T-cell (primary cell): ENCODE measurements at regions not wholly inside any gene's neighbourhood (a gene's known extent, or its start where the extent isn't known, plus 50 kb on each side); places are given as distances from the start of the nearest gene placed in this dataset.

Experiments
- ATAC-seq, 4 experiments: fragments of 200-7000 bp in 3 of 4; fragments of 150-1000 bp in 1 of 4; cut with Tn5 transposase; replicated peaks in 1 of 4; 1 replicate in 3 of 4; 2 replicates in 1 of 4; pipeline ENCODE4 v1.10.0; 2021; ENCODE audit warnings: moderate library complexity in 3 of 4, mild to moderate bottlenecking in 2 of 4, moderate number of reproducible peaks in 1 of 4
- CTCF ChIA-PET, 2 donors: fragments of 300-600 bp; sonication (Branson Sonifier 250); formaldehyde crosslinking; loops; one replicate each; lab custom pipeline; 2022; ENCODE audit warnings: antibody characterized with exemption in 2 of 2; lab: Charles Lee
- POLR2A ChIA-PET, 2 donors: fragments of 300-600 bp; sonication (Branson Sonifier 250); formaldehyde crosslinking; loops; one replicate each; lab custom pipeline; 2022; ENCODE audit warnings: antibody characterized with exemption in 2 of 2; lab: Charles Lee
- DNase-seq, 35 experiments: peaks; one replicate each; pipeline versions ENCODE4 v3.0.0 to v3.0.0-alpha.2; 2013 to 2023
- H3K27ac ChIP-seq: one replicate; pipeline ENCODE4 v1.5.1; 2013; ENCODE audit warnings: low read length
- H3K27me3 ChIP-seq, 2 experiments: replicated peaks in 1 of 2; 1 replicate in 1 of 2; 2 replicates in 1 of 2; pipeline versions ENCODE4 v1.6.1 to v1.7.0; 2013; ENCODE audit warnings: low read length in 1 of 2, mixed read lengths in 1 of 2; ENCODE audit not compliant: control insufficient read depth in 2 of 2, insufficient read depth in 2 of 2; ENCODE audit errors: extremely low read depth in 1 of 2
- H3K36me3 ChIP-seq, 2 donors: 1 replicate in 1 of 2; 2 replicates in 1 of 2; pipeline versions ENCODE4 v1.6.1 to v1.7.0; 2013; ENCODE audit warnings: low read length in 1 of 2; ENCODE audit not compliant: control insufficient read depth in 2 of 2, insufficient read depth in 1 of 2; ENCODE audit errors: extremely low read depth in 1 of 2
- H3K4me1 ChIP-seq, 2 experiments: 1 replicate in 1 of 2; 2 replicates in 1 of 2; pipeline versions ENCODE4 v1.6.1 to v1.7.0; 2013; ENCODE audit warnings: low read length in 2 of 2, mixed read lengths in 1 of 2; ENCODE audit not compliant: insufficient read depth in 2 of 2, control insufficient read depth in 1 of 2; ENCODE audit errors: extremely low read depth in 1 of 2
- H3K4me3 ChIP-seq, 2 donors: 1 replicate in 1 of 2; 2 replicates in 1 of 2; pipeline versions ENCODE4 v1.5.1 to v1.7.0; 2013; ENCODE audit warnings: mild to moderate bottlenecking in 2 of 2, low read length in 1 of 2, moderate library complexity in 1 of 2; ENCODE audit not compliant: control insufficient read depth in 1 of 2; ENCODE audit errors: extremely low read depth in 1 of 2
- H3K9me3 ChIP-seq: 2 replicates; pipeline ENCODE4 v1.7.0; 2013
- H3K27ac Mint-ChIP-seq, 2 donors: one replicate each; pipeline ENCODE4 v1.8.0; 2020 to 2021; ENCODE audit warnings: mild to moderate bottlenecking in 2 of 2, mixed read lengths in 2 of 2
- H3K27me3 Mint-ChIP-seq, 2 donors: one replicate each; pipeline ENCODE4 v1.8.0; 2021 to 2022; ENCODE audit warnings: mixed read lengths in 2 of 2
- H3K36me3 Mint-ChIP-seq: one replicate; pipeline ENCODE4 v1.8.0; 2021; ENCODE audit warnings: mixed read lengths
- H3K4me1 Mint-ChIP-seq, 3 donors: one replicate each; pipeline ENCODE4 v1.8.0; 2020 to 2022; ENCODE audit warnings: mixed read lengths in 3 of 3, mild to moderate bottlenecking in 1 of 3
- H3K4me3 Mint-ChIP-seq, 3 donors: one replicate each; pipeline ENCODE4 v1.8.0; 2020 to 2022; ENCODE audit warnings: mild to moderate bottlenecking in 3 of 3, mixed read lengths in 3 of 3, moderate library complexity in 3 of 3
- H3K9me3 Mint-ChIP-seq, 3 donors: one replicate each; pipeline ENCODE4 v1.8.0; 2020 to 2022; ENCODE audit warnings: mixed read lengths in 3 of 3
- WGBS: methylation state at CpG from one replicate; pipeline ENCODE4 v1.1.5; 2013; ENCODE audit warnings: missing lambda C conversion rate; ENCODE audit not compliant: insufficient coverage; 5-methylcytosine and 5-hydroxymethylcytosine counted together

GRCh38 chr4:75180790-75181776 lies 248.2 kb downstream of the PARM1 start:
- H3K36me3 ChIP-seq = no peaks in the 10 kb centered on the region
- H3K4me1 ChIP-seq = no peaks in the 10 kb centered on the region
- no peak overlapping the region for H3K27ac ChIP-seq
- POLR2A ChIA-PET = no interaction called here
- no peak overlapping the region for H3K4me3 ChIP-seq
- no peak overlapping the region for H3K4me3 Mint-ChIP-seq
- H3K9me3 ChIP-seq = peaks cover 2% of the 10 kb centered on the region
- 71% methylated on average over 8 of the region's 10 CpGs for WGBS
- no peaks in the 10 kb centered on the region for H3K27me3 ChIP-seq
- CTCF ChIA-PET = interaction anchor here in 1 of 2 donors (0.6 kb wide), 1 partner anchor 10 kb away, joined by 5 read pairs; no protein-coding TSS in a partner anchor
- peaks cover 4 to 12% (median 10%) of the 10 kb centered on the region in 3 donors for H3K9me3 Mint-ChIP-seq
- ATAC-seq = no peak
- H3K4me1 Mint-ChIP-seq = no peaks in the 10 kb centered on the region
- no peaks in the 10 kb centered on the region for H3K27me3 Mint-ChIP-seq
- H3K27ac Mint-ChIP-seq = no peak overlapping the region
- H3K36me3 Mint-ChIP-seq = no peaks in the 10 kb centered on the region
- DNase-seq = no peak

- Mint-ChIP-seq H3K4me3 (no peak overlapping the region), H3K4me1 (no peaks in the 10 kb centered on the region), H3K36me3 (no peaks in the 10 kb centered on the region), H3K27me3 (no peaks in the 10 kb centered on the region), H3K9me3 (peaks cover 4 to 10% (median 8%) of the 10 kb centered on the region in 3 donors), H3K27ac (no peak overlapping the region)
- ATAC-seq (no peak), DNase-seq (no peak)
- H3K36me3 ChIP-seq = no peaks in the 10 kb centered on the region
- peaks cover 2% of the 10 kb centered on the region for H3K9me3 ChIP-seq
- no peaks in the 10 kb centered on the region for H3K27me3 ChIP-seq
- no peak overlapping the region for H3K27ac ChIP-seq
- POLR2A ChIA-PET = no interaction called here
- CTCF ChIA-PET = no interaction called here
- no peak overlapping the region for H3K4me3 ChIP-seq
- no peaks in the 10 kb centered on the region for H3K4me1 ChIP-seq
These were observed 247.3 kb downstream of the PARM1 start for GRCh38 chr4:75180217-75180616.

DNA sequence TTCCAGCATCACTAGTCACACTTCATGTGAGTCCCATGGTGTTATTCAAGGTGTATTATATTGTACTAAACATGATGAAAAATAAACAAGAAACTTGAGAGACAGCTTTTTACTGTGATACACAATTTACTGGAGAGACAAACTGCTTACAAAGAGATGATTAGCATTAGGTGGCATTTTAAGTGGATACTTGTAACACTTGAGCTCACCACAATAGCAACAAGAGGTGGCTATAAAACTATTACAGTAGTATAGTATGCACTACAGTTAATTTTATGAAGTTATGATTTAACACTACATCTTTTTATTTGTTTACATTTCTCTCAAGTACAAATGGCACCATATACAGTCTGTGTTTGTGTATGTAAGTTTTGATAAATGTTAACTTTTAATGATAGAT lies 246.6 kb downstream of the PARM1 start:
- Mint-ChIP-seq H3K4me3 (no peak overlapping the region), H3K4me1 (no peaks in the 10 kb centered on the region), H3K27ac (no peak overlapping the region)

GRCh38 chr4:75172551-75172950 lies 239.6 kb downstream of the PARM1 start:
- H3K27me3 ChIP-seq = no peaks in the 10 kb centered on the region
- H3K36me3 ChIP-seq = no peaks in the 10 kb centered on the region
- POLR2A ChIA-PET = no interaction called here
- H3K27ac Mint-ChIP-seq = no peak overlapping the region
- H3K4me1 ChIP-seq = no peaks in the 10 kb centered on the region
- H3K27me3 Mint-ChIP-seq = no peaks in the 10 kb centered on the region
- CTCF ChIA-PET = no interaction called here
- H3K4me3 Mint-ChIP-seq = no peak overlapping the region
- H3K4me3 ChIP-seq = no peak overlapping the region
- ATAC-seq = no peak
- H3K9me3 ChIP-seq = no peaks in the 10 kb centered on the region
- DNase-seq = no peak
- H3K36me3 Mint-ChIP-seq = no peaks in the 10 kb centered on the region
- peaks cover 0 to 8% (median 3%) of the 10 kb centered on the region in 3 donors for H3K9me3 Mint-ChIP-seq
- no peak overlapping the region for H3K27ac ChIP-seq
- no peaks in the 10 kb centered on the region for H3K4me1 Mint-ChIP-seq

More for the DNA sequence above, 246.6 kb downstream of the PARM1 start:
- no peaks in the 10 kb centered on the region for H3K36me3 ChIP-seq
- POLR2A ChIA-PET = no interaction called here
- H3K4me3 ChIP-seq = no peak overlapping the region
- no peaks in the 10 kb centered on the region for H3K36me3 Mint-ChIP-seq
- H3K27me3 Mint-ChIP-seq = no peaks in the 10 kb centered on the region
- ATAC-seq (no peak), DNase-seq (no peak)
- H3K27me3 ChIP-seq = no peaks in the 10 kb centered on the region
- H3K9me3 Mint-ChIP-seq = peaks cover 4 to 10% (median 8%) of the 10 kb centered on the region in 3 donors
- CTCF ChIA-PET = no interaction called here
- H3K4me1 ChIP-seq = no peaks in the 10 kb centered on the region
- no peak overlapping the region for H3K27ac ChIP-seq
- peaks cover 2% of the 10 kb centered on the region for H3K9me3 ChIP-seq

- ChIA-PET POLR2A (no interaction called here), CTCF (no interaction called here)
- Histone ChIP-seq H3K36me3 (no peaks in the 10 kb centered on the region), H3K4me3 (no peak overlapping the region), H3K9me3 (no peaks in the 10 kb centered on the region), H3K27me3 (no peaks in the 10 kb centered on the region), H3K4me1 (no peaks in the 10 kb centered on the region), H3K27ac (no peak overlapping the region)
- Mint-ChIP-seq H3K27me3 (no peaks in the 10 kb centered on the region), H3K9me3 (peaks cover 0 to 15% (median 11%) of the 10 kb centered on the region in 3 donors), H3K36me3 (no peaks in the 10 kb centered on the region), H3K4me1 (no peaks in the 10 kb centered on the region), H3K27ac (no peak overlapping the region), H3K4me3 (no peak overlapping the region)
- 67% methylated on average over 1 of the region's 6 CpGs for WGBS
- DNase-seq = no peak
- ATAC-seq = no peak
These were observed 236.5 kb downstream of the PARM1 start for GRCh38 chr4:75169427-75169826.

GRCh38 chr4:75169020-75169419 lies 236.1 kb downstream of the PARM1 start:
- H3K4me3 ChIP-seq = no peak overlapping the region
- H3K27ac Mint-ChIP-seq = no peak overlapping the region
- no peaks in the 10 kb centered on the region for H3K27me3 ChIP-seq
- H3K36me3 ChIP-seq = no peaks in the 10 kb centered on the region
- ChIA-PET CTCF (no interaction called here), POLR2A (no interaction called here)
- DNase-seq (no peak), ATAC-seq (no peak)
- no peaks in the 10 kb centered on the region for H3K27me3 Mint-ChIP-seq
- H3K4me1 Mint-ChIP-seq = no peaks in the 10 kb centered on the region
- no peaks in the 10 kb centered on the region for H3K4me1 ChIP-seq
- H3K36me3 Mint-ChIP-seq = no peaks in the 10 kb centered on the region
- no peak overlapping the region for H3K27ac ChIP-seq
- H3K9me3 ChIP-seq = no peaks in the 10 kb centered on the region
- peaks cover 0 to 15% (median 11%) of the 10 kb centered on the region in 3 donors for H3K9me3 Mint-ChIP-seq
- H3K4me3 Mint-ChIP-seq = no peak overlapping the region
- no CpG with 5 or more reads among the region's 2 CpGs for WGBS
